Fibroblast of skin of left quadriceps (primary cell): ENCODE measurements at regions not wholly inside any gene's neighbourhood (a gene's known extent, or its start where the extent isn't known, plus 50 kb on each side); places are given as distances from the start of the nearest gene placed in this dataset.
A peak's percentile ranks its signal among the peaks of the same experiment; 100 is the strongest.

Experiments used
- DNase-seq, 2 experiments: peaks; one replicate each; pipeline ENCODE4 v3.0.0-alpha.2; 2013; ENCODE audit warnings: low read depth in 2 of 2

- no peak for DNase-seq
These were observed 145.4 kb upstream of the BTBD3 start for GRCh38 chr20:11772226-11772730.

GRCh38 chr20:11776687-11777086 lies 141.0 kb upstream of the BTBD3 start:
- no peak for DNase-seq

DNA sequence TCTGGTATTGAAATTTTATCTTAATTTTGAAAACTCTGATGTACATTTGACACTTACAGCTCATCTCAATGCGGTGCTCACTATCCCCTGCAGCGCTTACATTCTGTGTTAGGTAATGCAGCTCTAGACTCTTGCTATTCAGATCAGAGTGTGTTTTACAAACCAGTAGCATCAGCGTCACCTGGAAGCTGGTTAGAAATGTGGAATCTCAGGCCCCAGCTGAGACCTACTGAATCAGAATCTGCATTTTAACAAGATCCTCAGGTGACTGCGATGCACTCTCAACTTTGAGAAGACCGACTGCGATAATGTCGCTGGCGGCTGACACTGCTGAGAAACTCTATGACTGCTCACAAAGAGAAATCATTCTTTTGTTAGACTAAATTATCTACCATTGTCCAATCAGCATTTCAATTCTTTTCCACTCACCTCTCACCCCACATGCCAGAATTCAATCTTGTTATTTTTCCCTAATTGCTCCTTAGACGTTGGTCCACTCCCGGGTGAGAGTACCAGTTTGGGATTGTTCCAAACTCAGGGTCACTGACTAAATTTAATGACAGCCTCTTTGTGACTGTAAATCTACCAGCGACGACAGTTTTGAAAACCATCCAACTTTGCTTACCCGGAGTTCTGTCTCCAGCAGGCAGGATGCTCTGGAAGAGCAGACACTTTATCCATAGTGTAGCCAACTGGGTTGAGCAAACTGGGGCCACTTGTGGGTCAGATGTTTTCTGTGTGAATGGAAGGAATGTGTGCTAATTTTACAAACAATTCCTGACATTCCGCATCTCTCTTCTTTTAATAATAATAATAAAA lies 140.1 kb upstream of the BTBD3 start:
- no peak for DNase-seq

- DNase-seq, result no peak
These were observed 139.5 kb upstream of the BTBD3 start for GRCh38 chr20:11778206-11778570.

DNA sequence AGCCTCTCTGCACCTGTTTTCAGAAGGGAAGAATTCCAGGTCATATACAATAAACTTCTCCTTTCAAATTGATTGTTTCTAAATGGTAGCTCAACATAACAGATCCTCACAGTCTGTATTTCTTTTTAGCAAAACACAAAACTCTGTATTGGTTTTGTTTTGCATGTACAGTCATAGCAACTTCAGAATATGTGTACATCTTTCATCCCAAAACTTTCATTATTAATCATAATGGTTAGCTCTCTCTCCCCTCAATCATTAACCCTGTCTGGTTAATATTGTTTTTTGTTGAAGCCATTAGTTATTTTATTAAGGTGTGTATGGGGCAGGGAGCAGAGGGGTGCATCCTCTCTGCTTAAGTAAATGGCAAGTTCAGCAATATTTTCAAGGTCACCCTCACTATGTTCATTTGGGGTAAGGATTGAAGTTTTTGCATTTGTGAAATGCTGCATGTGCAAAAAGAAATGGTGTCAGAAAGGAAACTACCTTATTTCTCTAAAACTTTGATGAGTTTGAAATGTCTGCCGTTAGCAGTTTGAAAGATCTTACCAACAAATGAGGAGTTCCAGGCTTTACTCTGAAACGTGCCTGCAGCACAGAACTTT lies 136.8 kb upstream of the BTBD3 start:
- no peak for DNase-seq

- no peak for DNase-seq
These were observed 134.4 kb upstream of the BTBD3 start for GRCh38 chr20:11783102-11783850.

GRCh38 chr20:11785885-11786507 lies 131.7 kb upstream of the BTBD3 start:
- DNase-seq, result no peak

GRCh38 chr20:11790046-11790445 lies 127.6 kb upstream of the BTBD3 start:
- no peak for DNase-seq

- DNase-seq, result no peak
These were observed 126.4 kb upstream of the BTBD3 start for GRCh38 chr20:11791316-11791715.

GRCh38 chr20:11791835-11792567 lies 125.7 kb upstream of the BTBD3 start:
- DNase-seq, result no peak

- no peak for DNase-seq
These were observed 125.1 kb upstream of the BTBD3 start for GRCh38 chr20:11792568-11792953.

- DNase-seq, result no peak
These were observed 123.2 kb upstream of the BTBD3 start for GRCh38 chr20:11794525-11794924.

DNA sequence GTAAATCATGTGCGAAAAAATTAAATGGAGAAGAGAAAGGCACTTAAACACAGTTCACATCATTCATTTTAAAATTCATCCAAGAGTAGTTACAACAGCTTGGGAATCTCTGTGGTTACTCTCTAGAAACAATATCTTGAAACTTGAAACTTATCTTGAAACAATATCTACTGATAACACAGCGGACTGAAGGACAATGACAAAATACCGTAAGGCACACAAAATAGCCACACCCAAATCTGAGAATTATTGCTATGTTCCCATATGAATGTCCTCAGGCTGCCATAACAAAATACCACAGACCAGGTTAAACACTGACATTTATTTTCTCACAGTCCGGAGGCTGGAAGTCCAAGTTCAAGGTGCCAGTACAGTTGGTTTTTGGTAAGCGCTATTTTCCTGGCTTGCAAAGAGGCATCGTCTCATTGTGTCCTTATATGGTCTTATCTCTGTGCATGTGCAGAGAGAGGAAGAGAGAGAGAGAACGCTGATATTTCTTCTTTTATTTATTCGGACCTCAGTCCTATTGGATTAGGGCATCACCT lies 122.5 kb upstream of the BTBD3 start:
- DNase-seq, result no peak

DNA sequence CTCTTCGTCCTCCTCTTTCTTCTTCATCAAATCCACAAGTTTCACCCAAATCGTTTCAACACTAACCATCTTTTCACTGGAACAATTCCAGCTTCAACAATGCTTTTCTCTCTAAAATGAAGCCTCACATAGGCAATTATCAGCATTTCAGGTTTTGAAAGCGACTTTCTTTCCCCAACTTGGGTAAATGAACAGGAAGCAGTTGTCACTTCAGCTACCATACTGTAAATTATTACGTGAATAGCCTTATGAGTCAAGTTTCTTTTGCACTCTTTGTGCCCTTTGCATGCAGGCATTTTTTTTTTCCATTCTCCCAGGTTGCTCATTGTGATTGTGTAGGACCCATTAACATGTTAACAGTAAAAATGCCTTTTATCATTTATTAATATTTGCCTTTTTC lies 121.7 kb upstream of the BTBD3 start:
- DNase-seq, result peak in 1 of 2 experiments; percentile 46

- no peak for DNase-seq
These were observed 120.5 kb upstream of the BTBD3 start for GRCh38 chr20:11797156-11797555.

GRCh38 chr20:11799281-11799684 lies 118.4 kb upstream of the BTBD3 start:
- no peak for DNase-seq

- DNase-seq, result peak; percentile 78 to 83
These were observed 110.3 kb upstream of the BTBD3 start for GRCh38 chr20:11807054-11808048.

GRCh38 chr20:11808841-11809240 lies 108.9 kb upstream of the BTBD3 start:
- no peak for DNase-seq

GRCh38 chr20:11810311-11811083 lies 107.2 kb upstream of the BTBD3 start:
- peak; percentile 64 to 65 for DNase-seq
